Activated naive CD4-positive, alpha-beta T cell treated with anti-CD3 and anti-CD28 coated beads, Interleukin-2, amount 50 U/mL, for 24 hours (primary cell): ENCODE measurements at regions not wholly inside any gene's neighbourhood (a gene's known extent, or its start where the extent isn't known, plus 50 kb on each side); places are given as distances from the start of the nearest gene placed in this dataset.

Experiments
- H3K27ac Mint-ChIP-seq: one replicate; pipeline ENCODE4 v1.8.0; 2021; ENCODE audit warnings: mild to moderate bottlenecking, mixed read lengths
- H3K27me3 Mint-ChIP-seq: one replicate; pipeline ENCODE4 v1.8.0; 2021; ENCODE audit warnings: mixed read lengths
- H3K36me3 Mint-ChIP-seq: one replicate; pipeline ENCODE4 v1.8.0; 2021; ENCODE audit warnings: mixed read lengths
- H3K4me1 Mint-ChIP-seq: one replicate; pipeline ENCODE4 v1.8.0; 2021; ENCODE audit warnings: mixed read lengths
- H3K4me3 Mint-ChIP-seq: one replicate; pipeline ENCODE4 v1.8.0; 2021; ENCODE audit warnings: mild to moderate bottlenecking, mixed read lengths
- H3K9me3 Mint-ChIP-seq: one replicate; pipeline ENCODE4 v1.8.0; 2021; ENCODE audit warnings: mixed read lengths

DNA sequence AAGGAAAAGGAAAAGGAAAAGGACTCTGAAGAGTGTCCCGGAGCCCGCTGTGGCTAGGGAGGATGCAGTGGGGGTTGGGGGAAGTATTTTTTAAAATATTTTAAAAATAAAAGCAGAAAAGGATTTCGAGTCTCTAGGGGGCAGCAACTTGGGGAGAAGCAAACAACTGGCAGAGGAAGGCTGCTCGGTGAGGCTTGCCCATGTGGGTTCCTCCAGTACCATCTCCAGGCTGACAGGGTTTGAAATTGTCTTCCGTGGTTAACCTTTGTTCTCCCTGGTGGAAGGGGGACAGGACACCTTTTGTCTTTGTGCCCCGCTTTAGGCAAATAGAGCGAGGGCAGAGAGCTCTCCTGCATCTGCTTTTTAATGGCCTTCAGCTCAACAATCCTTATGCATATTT, 60.4 kb upstream of the SNX9 start:
- Mint-ChIP-seq H3K4me1 (peaks cover 88% of the 10 kb centered on the region), H3K27me3 (no peaks in the 10 kb centered on the region), H3K27ac (peak overlapping the region; percentile 100), H3K36me3 (peaks cover 6% of the 10 kb centered on the region), H3K4me3 (peak overlapping the region; percentile 71), H3K9me3 (peaks cover 4% of the 10 kb centered on the region)

GRCh38 chr6:157763129-157763903, 59.7 kb upstream of the SNX9 start:
- peaks cover 4% of the 10 kb centered on the region for H3K9me3 Mint-ChIP-seq

DNA sequence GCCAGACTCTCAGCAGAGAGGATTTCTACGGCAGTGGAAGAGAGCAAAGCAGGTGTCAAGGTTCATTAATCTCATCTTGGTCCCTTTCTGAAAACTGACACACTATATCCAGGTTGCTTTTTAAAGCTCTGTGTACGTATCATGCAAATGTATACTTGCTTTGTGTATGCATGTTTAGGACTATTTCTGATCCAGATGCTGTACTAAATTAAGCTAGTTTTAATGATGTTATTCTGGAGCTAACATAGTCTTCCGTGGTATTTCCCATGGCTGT, 59.2 kb upstream of the SNX9 start:
- H3K27ac Mint-ChIP-seq = peak overlapping the region; percentile 100
- peaks cover 86% of the 10 kb centered on the region for H3K4me1 Mint-ChIP-seq

More at GRCh38 chr6:157763129-157763903, 59.7 kb upstream of the SNX9 start:
- H3K27ac Mint-ChIP-seq = peak overlapping the region; percentile 100
- peaks cover 6% of the 10 kb centered on the region for H3K36me3 Mint-ChIP-seq
- H3K4me3 Mint-ChIP-seq = peak overlapping the region; percentile 68
- peaks cover 88% of the 10 kb centered on the region for H3K4me1 Mint-ChIP-seq
- no peaks in the 10 kb centered on the region for H3K27me3 Mint-ChIP-seq

GRCh38 chr6:157764178-157765068, 58.6 kb upstream of the SNX9 start:
- peak overlapping the region; percentile 68 for H3K4me3 Mint-ChIP-seq
- no peaks in the 10 kb centered on the region for H3K27me3 Mint-ChIP-seq
- peak overlapping the region; percentile 100 for H3K27ac Mint-ChIP-seq
- peaks cover 87% of the 10 kb centered on the region for H3K4me1 Mint-ChIP-seq
- H3K36me3 Mint-ChIP-seq = peaks cover 6% of the 10 kb centered on the region
- peaks cover 4% of the 10 kb centered on the region for H3K9me3 Mint-ChIP-seq

More for the DNA sequence above, 59.2 kb upstream of the SNX9 start:
- Mint-ChIP-seq H3K9me3 (peaks cover 4% of the 10 kb centered on the region), H3K4me3 (peak overlapping the region; percentile 68), H3K27me3 (no peaks in the 10 kb centered on the region), H3K36me3 (peaks cover 6% of the 10 kb centered on the region)

GRCh38 chr6:157766901-157767774, 55.9 kb upstream of the SNX9 start:
- H3K36me3 Mint-ChIP-seq = peaks cover 2% of the 10 kb centered on the region
- peak overlapping the region; percentile 19 for H3K4me3 Mint-ChIP-seq
- no peaks in the 10 kb centered on the region for H3K27me3 Mint-ChIP-seq
- peak overlapping the region; percentile 70 for H3K27ac Mint-ChIP-seq
- H3K9me3 Mint-ChIP-seq = no peaks in the 10 kb centered on the region
- peaks cover 86% of the 10 kb centered on the region for H3K4me1 Mint-ChIP-seq

DNA sequence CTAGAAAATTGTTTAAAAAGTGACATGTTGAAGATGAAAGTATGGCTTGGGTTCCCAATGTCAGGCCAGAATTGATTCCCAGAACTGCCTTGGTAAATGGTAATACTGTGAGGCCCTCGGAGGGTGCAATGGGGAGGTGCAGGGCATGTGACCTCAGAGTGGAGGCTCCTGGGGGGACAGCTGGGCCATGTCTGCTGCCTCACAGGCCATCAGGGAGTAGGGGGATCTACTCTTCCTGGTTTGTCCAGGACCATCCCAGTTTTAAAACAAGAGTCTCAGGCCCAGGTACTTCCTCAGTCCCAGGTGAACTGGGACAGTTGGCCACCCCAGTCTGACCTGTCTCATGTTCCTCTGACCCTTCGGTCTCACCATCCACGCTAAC, 55.3 kb upstream of the SNX9 start:
- no peaks in the 10 kb centered on the region for H3K36me3 Mint-ChIP-seq
- peak overlapping the region; percentile 91 for H3K27ac Mint-ChIP-seq
- peaks cover 84% of the 10 kb centered on the region for H3K4me1 Mint-ChIP-seq
- no peak overlapping the region for H3K4me3 Mint-ChIP-seq
- no peaks in the 10 kb centered on the region for H3K9me3 Mint-ChIP-seq
- H3K27me3 Mint-ChIP-seq = no peaks in the 10 kb centered on the region

DNA sequence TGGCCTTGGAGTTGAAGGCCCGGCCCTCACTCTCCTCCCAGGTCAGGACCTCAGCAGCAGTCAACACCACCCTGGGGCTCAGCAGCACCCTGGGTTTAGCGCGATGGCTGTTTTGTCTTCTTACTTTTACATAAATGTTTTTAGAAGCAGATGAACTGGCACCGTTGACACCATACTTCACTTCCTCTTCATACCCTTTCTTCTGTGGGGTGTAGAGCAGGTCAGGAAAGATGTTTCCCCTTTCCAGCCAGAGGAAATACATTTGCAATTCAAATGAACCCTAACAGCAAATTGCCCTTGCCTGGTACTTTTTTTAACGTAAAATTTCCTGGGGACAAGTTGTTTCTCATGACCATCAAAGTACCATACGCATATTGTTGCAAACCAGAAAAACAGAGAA, 54.7 kb upstream of the SNX9 start:
- H3K27me3 Mint-ChIP-seq = no peaks in the 10 kb centered on the region
- H3K36me3 Mint-ChIP-seq = peaks cover under 1% of the 10 kb centered on the region
- H3K4me1 Mint-ChIP-seq = peaks cover 85% of the 10 kb centered on the region
- H3K9me3 Mint-ChIP-seq = no peaks in the 10 kb centered on the region
- H3K27ac Mint-ChIP-seq = peak overlapping the region; percentile 91
- H3K4me3 Mint-ChIP-seq = peak overlapping the region; percentile 53

DNA sequence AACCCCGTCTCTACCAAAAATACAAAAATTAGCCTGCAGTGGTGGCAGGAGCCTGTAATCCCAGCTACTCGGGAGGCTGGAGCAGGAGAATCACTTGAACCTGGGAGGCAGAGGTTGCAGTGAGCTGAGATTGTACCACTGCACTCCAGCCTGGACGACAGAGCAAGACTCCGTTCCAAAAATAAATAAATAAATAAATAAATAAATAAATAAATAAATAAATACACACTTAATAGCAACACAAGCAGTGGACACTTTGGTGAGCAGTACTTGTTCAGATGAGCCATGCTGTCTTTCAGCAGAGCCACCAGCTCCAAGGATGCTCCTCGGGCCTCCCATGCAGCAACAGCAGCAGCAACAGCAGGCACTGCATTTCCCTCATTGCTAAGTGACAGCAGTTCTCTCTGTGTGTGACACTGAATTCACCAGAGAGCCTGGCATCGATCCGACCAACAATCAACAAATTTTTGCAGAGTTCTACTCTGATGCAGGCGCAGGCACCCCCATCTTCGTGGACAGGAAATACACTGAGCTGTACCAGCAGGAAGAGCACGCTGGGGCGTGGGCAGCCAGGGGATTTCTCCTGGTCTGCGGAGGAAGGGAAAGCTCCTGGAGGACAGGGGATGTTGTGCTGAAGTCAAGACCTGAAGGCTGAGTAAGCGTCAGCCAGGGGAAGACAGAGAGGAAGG, 54.0 kb upstream of the SNX9 start:
- H3K9me3 Mint-ChIP-seq = no peaks in the 10 kb centered on the region

GRCh38 chr6:157769776-157770426, 53.1 kb upstream of the SNX9 start:
- Mint-ChIP-seq H3K4me1 (peaks cover 80% of the 10 kb centered on the region), H3K9me3 (no peaks in the 10 kb centered on the region), H3K27me3 (no peaks in the 10 kb centered on the region), H3K36me3 (peaks cover 9% of the 10 kb centered on the region), H3K27ac (peak overlapping the region; percentile 86), H3K4me3 (no peak overlapping the region)

More for the DNA sequence above, 54.0 kb upstream of the SNX9 start:
- Mint-ChIP-seq H3K4me1 (peaks cover 87% of the 10 kb centered on the region), H3K27ac (peak overlapping the region; percentile 86), H3K4me3 (peak overlapping the region; percentile 64), H3K27me3 (no peaks in the 10 kb centered on the region), H3K36me3 (peaks cover 6% of the 10 kb centered on the region)

GRCh38 chr6:157770946-157771345, 52.1 kb upstream of the SNX9 start:
- H3K4me1 Mint-ChIP-seq = peaks cover 72% of the 10 kb centered on the region
- no peaks in the 10 kb centered on the region for H3K27me3 Mint-ChIP-seq
- H3K36me3 Mint-ChIP-seq = peaks cover 9% of the 10 kb centered on the region
- H3K4me3 Mint-ChIP-seq = no peak overlapping the region
- no peaks in the 10 kb centered on the region for H3K9me3 Mint-ChIP-seq
- no peak overlapping the region for H3K27ac Mint-ChIP-seq

DNA sequence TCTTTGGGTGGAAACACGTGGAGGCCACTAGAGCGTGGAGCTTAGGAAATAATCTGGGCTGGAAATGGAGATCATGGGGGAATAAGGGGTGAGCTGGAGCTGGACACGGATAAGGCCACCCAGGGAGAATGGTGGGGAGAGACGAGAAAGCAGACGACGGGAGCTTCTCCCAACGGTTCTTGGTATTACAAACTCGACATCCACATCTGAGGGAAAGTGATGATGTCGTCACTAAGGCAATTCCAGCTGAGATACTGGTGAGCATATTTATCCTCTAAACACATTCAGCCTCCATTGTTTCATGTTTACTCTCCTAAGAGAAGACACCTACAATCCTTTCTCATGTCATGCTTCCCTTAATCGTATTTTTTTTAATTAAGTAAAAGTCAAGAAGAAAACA, 50.2 kb upstream of the SNX9 start:
- Mint-ChIP-seq H3K27ac (peak overlapping the region; percentile 86), H3K27me3 (no peaks in the 10 kb centered on the region), H3K4me1 (peaks cover 54% of the 10 kb centered on the region)

More for the DNA sequence above, 50.2 kb upstream of the SNX9 start:
- peaks cover 12% of the 10 kb centered on the region for H3K36me3 Mint-ChIP-seq
- H3K9me3 Mint-ChIP-seq = no peaks in the 10 kb centered on the region
- no peak overlapping the region for H3K4me3 Mint-ChIP-seq
